CD4-positive, alpha-beta memory T cell (primary cell): ENCODE measurements at regions not wholly inside any gene's neighbourhood (a gene's known extent, or its start where the extent isn't known, plus 50 kb on each side); places are given as distances from the start of the nearest gene placed in this dataset.
"Not testable (repeated sequence)": the region's sequence is repeated elsewhere in the genome, so short reads cannot be mapped to it uniquely, and the experiment has no call there.

ENCODE experiments used
- CTCF ChIA-PET: fragments of 350-600 bp; sonication (Branson Sonifier 250); formaldehyde crosslinking; loops from one replicate; lab custom pipeline; 2021; ENCODE audit warnings: inconsistent platforms; ENCODE audit not compliant: partially characterized antibody; lab: Charles Lee
- POLR2A ChIA-PET: fragments of 350-600 bp; sonication (Branson Sonifier 250); formaldehyde crosslinking; loops from one replicate; lab custom pipeline; 2021; ENCODE audit not compliant: partially characterized antibody; lab: Charles Lee
- DNase-seq, 5 donors: peaks; one replicate each; pipeline versions ENCODE4 v3.0.0 to v3.0.0-alpha.2; 2020 to 2022; ENCODE audit warnings: mixed read lengths in 1 of 5
- H3K27ac ChIP-seq: one replicate; pipeline ENCODE4 v1.7.0; 2013; ENCODE audit warnings: low read depth, low read length
- H3K27me3 ChIP-seq: 2 replicates; pipeline ENCODE4 v1.7.0; 2013; ENCODE audit warnings: mild to moderate bottlenecking, low read length, moderate library complexity; ENCODE audit not compliant: insufficient read depth
- H3K36me3 ChIP-seq: 2 replicates; pipeline ENCODE4 v1.7.0; 2013; ENCODE audit warnings: mild to moderate bottlenecking, low read length, moderate library complexity; ENCODE audit not compliant: insufficient read depth
- H3K4me1 ChIP-seq: 2 replicates; pipeline ENCODE4 v1.7.0; 2013; ENCODE audit warnings: mild to moderate bottlenecking, low read length, moderate library complexity; ENCODE audit not compliant: insufficient read depth
- H3K4me3 ChIP-seq, 2 donors: one replicate each; pipeline ENCODE4 v1.7.0; 2013; ENCODE audit warnings: low read length in 2 of 2, mild to moderate bottlenecking in 1 of 2
- H3K9me3 ChIP-seq, 2 donors: one replicate each; pipeline ENCODE4 v1.7.0; 2013; ENCODE audit warnings: low read length in 2 of 2, control low read depth in 1 of 2; ENCODE audit not compliant: control insufficient read depth in 1 of 2
- H3K27ac Mint-ChIP-seq, 7 donors: one replicate each; pipeline ENCODE4 v1.8.0; 2020 to 2021; ENCODE audit warnings: mixed read lengths in 7 of 7, mild to moderate bottlenecking in 6 of 7, inconsistent platforms in 3 of 7, moderate library complexity in 3 of 7
- H3K27me3 Mint-ChIP-seq, 2 donors: one replicate each; pipeline ENCODE4 v1.8.0; 2020 to 2021; ENCODE audit warnings: mixed read lengths in 2 of 2
- H3K36me3 Mint-ChIP-seq, 2 donors: one replicate each; pipeline ENCODE4 v1.8.0; 2020 to 2021; ENCODE audit warnings: mixed read lengths in 2 of 2, inconsistent platforms in 1 of 2, mild to moderate bottlenecking in 1 of 2
- H3K4me1 Mint-ChIP-seq, 4 donors: one replicate each; pipeline ENCODE4 v1.8.0; 2020 to 2021; ENCODE audit warnings: mixed read lengths in 4 of 4, mild to moderate bottlenecking in 1 of 4
- H3K4me3 Mint-ChIP-seq, 8 donors: one replicate each; pipeline ENCODE4 v1.8.0; 2020 to 2021; ENCODE audit warnings: mixed read lengths in 8 of 8, mild to moderate bottlenecking in 7 of 8, moderate library complexity in 6 of 8, inconsistent platforms in 3 of 8
- H3K9me3 Mint-ChIP-seq, 8 donors: one replicate each; pipeline ENCODE4 v1.8.0; 2020 to 2021; ENCODE audit warnings: mixed read lengths in 8 of 8, mild to moderate bottlenecking in 5 of 8, inconsistent platforms in 3 of 8, moderate library complexity in 1 of 8
- intact Hi-C: fragments of 100-400 bp; cut with micrococcal nuclease; formaldehyde crosslinking; loops from one replicate; pipeline ENCODE4 v1.15.1; 2023

DNA sequence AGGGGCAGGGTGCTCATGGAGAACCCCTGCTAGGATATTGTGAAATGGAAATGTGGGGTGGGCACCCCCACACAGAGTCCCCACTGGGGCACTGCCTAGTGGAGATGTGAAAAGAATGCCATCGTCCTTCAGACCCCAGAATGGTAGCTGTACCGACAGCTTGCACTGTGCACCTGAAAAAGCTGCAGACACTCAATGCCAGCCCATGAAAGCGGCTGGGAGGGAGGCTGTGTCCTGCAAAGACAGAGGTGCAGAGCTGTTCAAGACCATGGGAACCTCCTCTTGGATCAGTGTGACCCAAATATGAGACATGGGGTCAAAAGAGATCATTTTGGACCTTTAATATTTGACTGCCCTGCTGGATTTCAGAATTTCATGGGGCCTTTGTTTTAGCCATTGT lies 724.2 kb downstream of the FOXD4L5 start:
- intact Hi-C loops, H3K36me3 ChIP-seq, H3K4me1 Mint-ChIP-seq, POLR2A ChIA-PET, H3K27me3 ChIP-seq, H3K27me3 Mint-ChIP-seq, H3K27ac Mint-ChIP-seq, H3K9me3 ChIP-seq, H3K4me1 ChIP-seq, H3K4me3 ChIP-seq, H3K36me3 Mint-ChIP-seq, H3K4me3 Mint-ChIP-seq, CTCF ChIA-PET, H3K27ac ChIP-seq, H3K9me3 Mint-ChIP-seq: not testable (repeated sequence)
- DNase-seq: peak in 1 of 5 donors; percentile 28
